GM18498 (cell line): ENCODE measurements at regions not wholly inside any gene's neighbourhood (a gene's known extent, or its start where the extent isn't known, plus 50 kb on each side); places are given as distances from the start of the nearest gene placed in this dataset.

Experiments used
- ATAC-seq: cut with Tn5 transposase; IDR thresholded peaks from one replicate; pipeline ENCODE4 v1.9.1; 2021; ENCODE audit warnings: mild to moderate bottlenecking, moderate library complexity; ENCODE audit not compliant: unreplicated experiment

- ATAC-seq, result no peak
Observed at GRCh38 chr9:28166179-28166578, 592.9 kb upstream of the C9orf72 start.

GRCh38 chr9:28177142-28177541 is 603.9 kb upstream of the C9orf72 start:
- no peak for ATAC-seq

GRCh38 chr9:28177925-28178324 is 604.6 kb upstream of the C9orf72 start:
- no peak for ATAC-seq

- ATAC-seq, result no peak
Observed at GRCh38 chr9:28179893-28180292, 606.6 kb upstream of the C9orf72 start.

GRCh38 chr9:28190981-28191380 is 617.7 kb upstream of the C9orf72 start:
- no peak for ATAC-seq

- ATAC-seq, result no peak
Observed at GRCh38 chr9:28197653-28198052, 624.4 kb upstream of the C9orf72 start.

GRCh38 chr9:28203036-28203435 is 629.8 kb upstream of the C9orf72 start:
- no peak for ATAC-seq

- ATAC-seq, result no peak
Observed at GRCh38 chr9:28206280-28206679, 633.0 kb upstream of the C9orf72 start.

- peak; percentile 73 for ATAC-seq
Observed at GRCh38 chr9:28207657-28208056, 634.4 kb upstream of the C9orf72 start.

GRCh38 chr9:28209130-28209529 is 635.8 kb upstream of the C9orf72 start:
- ATAC-seq, result no peak

- ATAC-seq, result peak; percentile 88
Observed at GRCh38 chr9:28212979-28213378, 639.7 kb upstream of the C9orf72 start.

GRCh38 chr9:28215536-28216299 is 642.4 kb upstream of the C9orf72 start:
- no peak for ATAC-seq

- ATAC-seq, result no peak
Observed at GRCh38 chr9:28232686-28233085, 659.4 kb upstream of the C9orf72 start.

GRCh38 chr9:28234133-28234893 is 661.0 kb upstream of the C9orf72 start:
- ATAC-seq, result no peak

- peak; percentile 50 for ATAC-seq
Observed at GRCh38 chr9:28234894-28235277, 661.6 kb upstream of the C9orf72 start.

- ATAC-seq, result no peak
Observed at GRCh38 chr9:28249424-28249823, 676.1 kb upstream of the C9orf72 start.

GRCh38 chr9:28255174-28255573 is 681.9 kb upstream of the C9orf72 start:
- no peak for ATAC-seq

GRCh38 chr9:28260330-28260729 is 687.0 kb upstream of the C9orf72 start:
- no peak for ATAC-seq

GRCh38 chr9:28264368-28264767 is 691.1 kb upstream of the C9orf72 start:
- ATAC-seq, result no peak

GRCh38 chr9:28267351-28267750 is 694.1 kb upstream of the C9orf72 start:
- ATAC-seq, result no peak

GRCh38 chr9:28270156-28270555 is 696.9 kb upstream of the C9orf72 start:
- no peak for ATAC-seq

GRCh38 chr9:28272127-28272526 is 698.8 kb upstream of the C9orf72 start:
- ATAC-seq, result no peak
